G401.6 (cell line): ENCODE measurements at regions not wholly inside any gene's neighbourhood (a gene's known extent, or its start where the extent isn't known, plus 50 kb on each side); places are given as distances from the start of the nearest gene placed in this dataset.

Experiments used
- FAIRE-seq: peaks from 2 replicates; lab custom pipeline; 2012; peaks lifted over from hg19 to GRCh38; lab: Jason Lieb, UNC

GRCh38 chr3:96719921-96720320 is 94.5 kb upstream of the EPHA6 start:
- FAIRE-seq: no peak

- FAIRE-seq: no peak
These were observed 83.4 kb upstream of the EPHA6 start for GRCh38 chr3:96731031-96731430.

GRCh38 chr3:96734273-96735009 is 80.0 kb upstream of the EPHA6 start:
- no peak for FAIRE-seq

- no peak for FAIRE-seq
These were observed 66.3 kb upstream of the EPHA6 start for GRCh38 chr3:96748139-96748538.

GRCh38 chr3:96750094-96750767 is 64.2 kb upstream of the EPHA6 start:
- FAIRE-seq: no peak

- FAIRE-seq: no peak
These were observed 61.3 kb upstream of the EPHA6 start for GRCh38 chr3:96753124-96753523.

- no peak for FAIRE-seq
These were observed 60.3 kb upstream of the EPHA6 start for GRCh38 chr3:96754128-96754527.

GRCh38 chr3:96755519-96755918 is 58.9 kb upstream of the EPHA6 start:
- no peak for FAIRE-seq

GRCh38 chr3:96756516-96756915 is 57.9 kb upstream of the EPHA6 start:
- FAIRE-seq: no peak

- FAIRE-seq: no peak
These were observed 53.4 kb upstream of the EPHA6 start for GRCh38 chr3:96760956-96761355.
